ENCODE measurements at regions not wholly inside any gene's neighbourhood (a gene's known extent, or its start where the extent isn't known, plus 50 kb on each side); places are given as distances from the start of the nearest gene placed in this dataset.

DNA sequence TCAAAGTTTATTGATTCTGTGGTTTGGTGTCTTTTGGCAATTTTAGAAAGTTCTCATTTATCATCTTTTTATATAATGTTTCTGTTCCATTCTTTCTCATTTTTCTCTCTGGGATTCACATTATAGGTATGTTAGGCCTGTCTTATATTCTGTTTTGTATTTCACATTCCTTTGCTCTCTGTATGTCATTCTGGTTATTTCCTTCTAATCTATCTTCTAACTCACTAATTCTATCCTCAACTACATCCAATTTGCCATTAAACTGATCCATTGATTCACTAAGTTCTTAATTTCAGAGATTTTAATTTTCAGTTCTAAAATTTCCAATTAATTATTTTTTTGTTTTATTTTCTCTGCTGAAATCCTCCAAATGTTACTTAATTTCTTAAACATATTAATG lies 234.8 kb downstream of the FOXD2 start:
- H2BK5ac ChIP-seq (ENCODE audit: insufficient read length, low read length) = no peak overlapping the region
- DNase-seq = no peak
- Mint-ChIP-seq H3K27ac (no peak overlapping the region), H3K4me3 (no peak overlapping the region), H3K27me3 (ENCODE audit: low read depth) (peaks cover 27% of the 10 kb centered on the region), H3K4me1 (peaks cover 3 to 11% of the 10 kb centered on the region in 2 experiments), H3K9me3 (peaks cover 18 to 19% of the 10 kb centered on the region in 2 experiments), H3K36me3 (ENCODE audit: insufficient read depth in 1 of 3, low read depth in 3 of 3) (peaks cover 4 to 6% (median 4%) of the 10 kb centered on the region in 3 experiments; a peak in 6 of 7 replicates)
- no peak overlapping the region for H3K9ac ChIP-seq (ENCODE audit: extremely low read depth, insufficient read length, low read length)
- no peak overlapping the region for H3K23ac ChIP-seq (ENCODE audit: insufficient read length, low read depth, low read length)
- H3K4me1 ChIP-seq (ENCODE audit: insufficient read depth, low read length) = no peaks in the 10 kb centered on the region
- no peak overlapping the region for H2BK20ac ChIP-seq (ENCODE audit: low read depth, low read length, poor library complexity, severe bottlenecking)
- no peaks in the 10 kb centered on the region for H4K20me1 ChIP-seq (ENCODE audit: control insufficient read depth, insufficient read depth, insufficient read length)
- TF ChIP-seq, protein P1, sequence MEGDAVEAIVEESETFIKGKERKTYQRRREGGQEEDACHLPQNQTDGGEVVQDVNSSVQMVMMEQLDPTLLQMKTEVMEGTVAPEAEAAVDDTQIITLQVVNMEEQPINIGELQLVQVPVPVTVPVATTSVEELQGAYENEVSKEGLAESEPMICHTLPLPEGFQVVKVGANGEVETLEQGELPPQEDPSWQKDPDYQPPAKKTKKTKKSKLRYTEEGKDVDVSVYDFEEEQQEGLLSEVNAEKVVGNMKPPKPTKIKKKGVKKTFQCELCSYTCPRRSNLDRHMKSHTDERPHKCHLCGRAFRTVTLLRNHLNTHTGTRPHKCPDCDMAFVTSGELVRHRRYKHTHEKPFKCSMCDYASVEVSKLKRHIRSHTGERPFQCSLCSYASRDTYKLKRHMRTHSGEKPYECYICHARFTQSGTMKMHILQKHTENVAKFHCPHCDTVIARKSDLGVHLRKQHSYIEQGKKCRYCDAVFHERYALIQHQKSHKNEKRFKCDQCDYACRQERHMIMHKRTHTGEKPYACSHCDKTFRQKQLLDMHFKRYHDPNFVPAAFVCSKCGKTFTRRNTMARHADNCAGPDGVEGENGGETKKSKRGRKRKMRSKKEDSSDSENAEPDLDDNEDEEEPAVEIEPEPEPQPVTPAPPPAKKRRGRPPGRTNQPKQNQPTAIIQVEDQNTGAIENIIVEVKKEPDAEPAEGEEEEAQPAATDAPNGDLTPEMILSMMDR (conservative IDR thresholded peaks at IDR 0.05) = no peak
- no peak overlapping the region for H2BK15ac ChIP-seq (ENCODE audit: low read depth, low read length)
- H2BK120ac ChIP-seq (ENCODE audit: low read depth, low read length, poor library complexity, severe bottlenecking) = no peak overlapping the region
- no peaks in the 10 kb centered on the region for H3K79me2 ChIP-seq (ENCODE audit: insufficient read depth, low read length)
- H2BK12ac ChIP-seq (ENCODE audit: insufficient read length, low read depth, low read length) = no peak overlapping the region
- H3K4ac ChIP-seq (ENCODE audit: low read depth, low read length) = no peak overlapping the region
- H3K9me3 ChIP-seq (ENCODE audit: control insufficient read depth, low read depth, low read length) = no peaks in the 10 kb centered on the region
- H3K27ac ChIP-seq (ENCODE audit: insufficient read length, low read depth, low read length) = no peak overlapping the region
- H2AFZ ChIP-seq (ENCODE audit: low read length) = no peak overlapping the region
- H4K91ac ChIP-seq (ENCODE audit: insufficient read length, low read depth, low read length) = no peak overlapping the region
- H3K79me1 ChIP-seq (ENCODE audit: insufficient read depth, low read depth, low read length, poor library complexity, severe bottlenecking) = no peaks in the 10 kb centered on the region
- H3K27me3 ChIP-seq (ENCODE audit: insufficient read depth, low read length) = no peaks in the 10 kb centered on the region; the same call in 1 of the 2 replicates
- no peak overlapping the region for H3K14ac ChIP-seq (ENCODE audit: insufficient read depth, low read length)
- no peak overlapping the region for H3K56ac ChIP-seq (ENCODE audit: insufficient read length, low read depth, low read length)
- no peak overlapping the region for H2AK5ac ChIP-seq (ENCODE audit: insufficient read length, low read length)
- H3K23me2 ChIP-seq (ENCODE audit: insufficient read length, low read depth, low read length, poor library complexity, severe bottlenecking) = peaks cover 2% of the 10 kb centered on the region
- no peak overlapping the region for H3T11ph ChIP-seq (ENCODE audit: low read length)
- H3K18ac ChIP-seq (ENCODE audit: insufficient read length, low read depth, low read length) = no peak overlapping the region
- no peak overlapping the region for H4K5ac ChIP-seq (ENCODE audit: insufficient read length, low read depth, low read length)
- no peak overlapping the region for H4K8ac ChIP-seq (replicated peaks; ENCODE audit: insufficient read length, low read depth, low read length)
- H3K4me2 ChIP-seq (ENCODE audit: insufficient read depth, insufficient read length, low read length) = no peak overlapping the region

All from H9 (cell line).